ENCODE measurements at regions not wholly inside any gene's neighbourhood (a gene's known extent, or its start where the extent isn't known, plus 50 kb on each side); places are given as distances from the start of the nearest gene placed in this dataset.

DNA sequence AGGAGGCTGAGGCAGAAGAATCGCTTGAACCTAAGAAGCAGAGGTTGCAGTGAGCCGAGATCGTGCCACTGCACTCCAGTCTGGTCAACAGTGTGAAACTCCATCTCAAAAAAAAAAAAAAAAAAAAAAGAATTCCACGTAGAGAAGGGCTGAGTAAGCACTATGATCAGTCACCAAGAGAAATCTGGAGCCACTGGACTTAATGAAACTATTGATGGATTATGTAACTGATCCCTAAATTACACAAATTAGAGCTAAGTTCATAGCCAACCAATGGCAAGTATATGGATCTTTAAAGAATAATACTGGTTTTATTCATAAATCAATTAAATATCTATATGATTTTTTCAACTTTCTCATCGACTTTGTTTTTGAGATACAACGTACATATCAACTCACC, 72.2 kb upstream of the ABLIM1 start (continued):
- no peak for TF ChIP-seq KDM4A (IDR thresholded peaks at IDR 0.05; ENCODE audit: low read depth, low read length, severe bottlenecking)
- TF ChIP-seq NRF1 (IDR thresholded peaks at IDR 0.05; ENCODE audit: low read depth, low read length): no peak
- no peak for TF ChIP-seq TBP (IDR thresholded peaks at IDR 0.05; ENCODE audit: low read depth, low read length)
- TF ChIP-seq BCL11A (IDR thresholded peaks at IDR 0.05; ENCODE audit: low read depth in 2 of 2, low read length in 2 of 2): no peak
- TF ChIP-seq JUN (IDR thresholded peaks at IDR 0.05; ENCODE audit: low read depth, low read length): no peak
